GM10248 (cell line): ENCODE measurements at regions not wholly inside any gene's neighbourhood (a gene's known extent, or its start where the extent isn't known, plus 50 kb on each side); places are given as distances from the start of the nearest gene placed in this dataset.

Experiments
- CTCF ChIA-PET: fragments of 300-600 bp; sonication (Branson Sonifier 250); formaldehyde crosslinking; extraction: SDS; loops from one replicate; lab custom pipeline; 2021; ENCODE audit warnings: antibody characterized with exemption; lab: Yijun Ruan, JAX
- POLR2A ChIA-PET: fragments of 350-650 bp; sonication (Branson Sonifier 250); formaldehyde crosslinking; extraction: SDS; loops from one replicate; lab custom pipeline; 2020; ENCODE audit warnings: antibody characterized with exemption; lab: Yijun Ruan, JAX
- DNase-seq: peaks from one replicate; pipeline ENCODE4 v3.0.0; 2012; ENCODE audit errors: extremely low spot score
- TF ChIP-seq, protein P1 (sequence below): IDR thresholded peaks from 2 replicates; pipeline ENCODE4 v1.5.1; 2012; ENCODE audit warnings: mild to moderate bottlenecking, low read depth; ENCODE audit errors: extremely low read depth, missing control alignments, control extremely low read depth

DNA sequence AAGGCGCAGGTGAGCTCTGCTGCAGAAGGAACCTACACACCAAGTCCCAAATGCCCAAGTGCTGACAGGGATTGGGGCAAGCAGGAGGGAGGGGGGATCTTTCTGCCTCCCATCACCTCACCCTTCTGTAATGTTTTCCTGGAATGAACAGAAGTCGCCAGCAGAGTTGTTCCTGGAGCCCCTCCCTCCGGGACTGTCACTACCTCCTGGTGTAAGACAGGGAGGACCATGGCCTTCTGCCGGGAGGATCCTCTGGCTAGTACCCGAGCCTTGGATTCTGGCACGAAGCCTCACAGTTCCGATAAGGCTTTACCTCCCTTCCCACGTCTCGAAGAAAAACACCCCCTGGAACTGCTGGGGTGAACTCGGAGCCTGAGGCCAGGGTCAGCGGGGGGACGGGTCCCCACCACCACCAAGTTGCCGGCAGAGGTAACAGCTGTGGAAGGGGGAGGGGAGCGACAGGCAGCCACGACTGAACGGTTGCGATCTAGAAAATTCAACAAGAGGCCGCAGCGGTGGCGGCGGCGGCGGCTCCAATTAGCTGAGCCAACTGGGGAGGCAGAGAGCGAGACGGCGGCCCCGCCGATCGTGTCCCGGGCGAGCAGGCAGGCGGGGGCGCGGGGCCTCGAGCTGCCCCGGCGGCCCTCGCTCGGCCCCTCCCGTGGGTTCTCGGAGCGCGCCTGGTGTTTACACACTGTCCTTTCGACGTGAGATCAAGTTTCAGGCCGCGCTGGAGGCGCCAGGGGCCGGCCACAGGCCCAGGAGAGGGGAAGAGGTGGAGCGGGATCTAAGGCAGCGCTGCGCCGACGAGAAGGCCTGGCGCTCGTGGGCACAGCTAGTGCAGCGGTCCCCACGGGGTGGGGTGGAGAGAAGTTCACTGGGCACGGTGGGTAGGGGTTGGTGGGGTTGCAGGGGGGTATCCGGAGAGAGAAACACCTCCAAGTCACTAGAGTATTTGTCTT is 53.7 kb upstream of the BCOR start:
- ChIA-PET POLR2A (no interaction called here), CTCF (interaction anchor here (1.4 kb wide), 1 partner anchor 11 kb away, joined by 3 read pairs; no protein-coding TSS in a partner anchor)
- TF ChIP-seq, protein P1, sequence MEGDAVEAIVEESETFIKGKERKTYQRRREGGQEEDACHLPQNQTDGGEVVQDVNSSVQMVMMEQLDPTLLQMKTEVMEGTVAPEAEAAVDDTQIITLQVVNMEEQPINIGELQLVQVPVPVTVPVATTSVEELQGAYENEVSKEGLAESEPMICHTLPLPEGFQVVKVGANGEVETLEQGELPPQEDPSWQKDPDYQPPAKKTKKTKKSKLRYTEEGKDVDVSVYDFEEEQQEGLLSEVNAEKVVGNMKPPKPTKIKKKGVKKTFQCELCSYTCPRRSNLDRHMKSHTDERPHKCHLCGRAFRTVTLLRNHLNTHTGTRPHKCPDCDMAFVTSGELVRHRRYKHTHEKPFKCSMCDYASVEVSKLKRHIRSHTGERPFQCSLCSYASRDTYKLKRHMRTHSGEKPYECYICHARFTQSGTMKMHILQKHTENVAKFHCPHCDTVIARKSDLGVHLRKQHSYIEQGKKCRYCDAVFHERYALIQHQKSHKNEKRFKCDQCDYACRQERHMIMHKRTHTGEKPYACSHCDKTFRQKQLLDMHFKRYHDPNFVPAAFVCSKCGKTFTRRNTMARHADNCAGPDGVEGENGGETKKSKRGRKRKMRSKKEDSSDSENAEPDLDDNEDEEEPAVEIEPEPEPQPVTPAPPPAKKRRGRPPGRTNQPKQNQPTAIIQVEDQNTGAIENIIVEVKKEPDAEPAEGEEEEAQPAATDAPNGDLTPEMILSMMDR: no peak
- no peak for DNase-seq

DNA sequence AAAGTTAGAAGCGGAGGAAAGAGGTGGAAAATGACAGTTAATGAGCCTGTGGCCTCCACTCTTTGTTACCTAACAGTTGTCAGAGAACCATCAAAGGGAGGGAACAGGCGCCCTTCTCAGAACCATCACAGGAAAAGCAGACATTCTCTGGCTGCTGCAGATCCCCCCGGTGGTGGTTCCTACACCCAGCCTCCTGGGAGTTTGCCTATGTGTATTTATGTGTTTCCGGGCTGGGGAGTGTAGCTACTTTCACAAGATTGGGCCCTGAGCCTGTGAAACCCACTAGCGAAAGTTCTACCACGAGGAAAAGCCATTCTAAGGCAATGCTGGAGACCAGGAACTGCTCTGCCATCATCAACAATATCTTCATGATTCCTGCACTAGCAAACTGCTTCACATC is 52.7 kb upstream of the BCOR start:
- no peak for DNase-seq
- CTCF ChIA-PET: interaction anchor here (1.4 kb wide), 1 partner anchor 10 kb away, joined by 3 read pairs; no protein-coding TSS in a partner anchor
- TF ChIP-seq, protein P1: no peak
- POLR2A ChIA-PET: no interaction called here

DNA sequence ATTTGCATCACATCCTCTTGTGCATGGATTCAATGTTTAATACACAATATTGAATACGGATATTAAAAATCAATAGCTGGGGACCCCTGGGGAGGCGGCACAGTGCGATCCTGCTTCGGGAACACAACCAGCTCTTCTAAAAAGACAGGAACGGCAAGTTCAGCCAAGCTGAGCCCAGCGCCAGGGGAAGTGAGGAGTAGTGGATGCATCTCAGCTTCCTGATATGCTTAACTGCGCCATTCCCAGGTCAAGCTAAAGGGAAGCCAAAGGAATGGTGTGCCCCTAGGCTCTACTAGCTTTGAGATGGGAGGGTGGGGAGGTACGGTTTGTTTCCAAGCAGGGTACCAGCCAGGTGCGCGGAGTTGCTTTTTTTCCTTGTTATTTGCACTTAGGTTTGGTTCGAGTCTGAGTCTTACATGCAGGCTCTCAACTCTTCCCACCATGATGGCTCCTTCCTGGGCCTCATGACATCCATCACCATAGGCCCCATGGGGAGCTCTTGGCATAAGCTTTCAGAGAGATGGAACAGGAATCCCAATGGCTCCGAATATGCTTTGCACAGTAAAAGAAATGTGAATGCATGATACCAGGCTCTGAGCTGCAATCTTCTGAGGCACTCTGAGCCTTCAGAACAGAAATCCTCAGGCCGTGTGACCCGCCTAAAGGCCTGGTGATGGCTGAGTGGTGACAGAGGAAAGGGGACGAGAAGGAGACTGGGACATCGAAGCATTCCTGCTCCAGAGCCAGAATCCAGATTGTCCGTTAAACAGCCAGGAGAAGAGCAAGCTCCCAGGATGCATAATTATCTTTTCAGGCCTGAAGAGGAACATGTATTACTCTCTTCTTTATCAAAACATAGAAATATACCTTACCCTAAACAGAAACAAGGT is 51.8 kb upstream of the BCOR start:
- POLR2A ChIA-PET: interaction anchor here (0.6 kb wide), 1 partner anchor 20 kb away, joined by 4 read pairs; no protein-coding TSS in a partner anchor
- TF ChIP-seq, protein P1: no peak
- CTCF ChIA-PET: no interaction called here

DNA sequence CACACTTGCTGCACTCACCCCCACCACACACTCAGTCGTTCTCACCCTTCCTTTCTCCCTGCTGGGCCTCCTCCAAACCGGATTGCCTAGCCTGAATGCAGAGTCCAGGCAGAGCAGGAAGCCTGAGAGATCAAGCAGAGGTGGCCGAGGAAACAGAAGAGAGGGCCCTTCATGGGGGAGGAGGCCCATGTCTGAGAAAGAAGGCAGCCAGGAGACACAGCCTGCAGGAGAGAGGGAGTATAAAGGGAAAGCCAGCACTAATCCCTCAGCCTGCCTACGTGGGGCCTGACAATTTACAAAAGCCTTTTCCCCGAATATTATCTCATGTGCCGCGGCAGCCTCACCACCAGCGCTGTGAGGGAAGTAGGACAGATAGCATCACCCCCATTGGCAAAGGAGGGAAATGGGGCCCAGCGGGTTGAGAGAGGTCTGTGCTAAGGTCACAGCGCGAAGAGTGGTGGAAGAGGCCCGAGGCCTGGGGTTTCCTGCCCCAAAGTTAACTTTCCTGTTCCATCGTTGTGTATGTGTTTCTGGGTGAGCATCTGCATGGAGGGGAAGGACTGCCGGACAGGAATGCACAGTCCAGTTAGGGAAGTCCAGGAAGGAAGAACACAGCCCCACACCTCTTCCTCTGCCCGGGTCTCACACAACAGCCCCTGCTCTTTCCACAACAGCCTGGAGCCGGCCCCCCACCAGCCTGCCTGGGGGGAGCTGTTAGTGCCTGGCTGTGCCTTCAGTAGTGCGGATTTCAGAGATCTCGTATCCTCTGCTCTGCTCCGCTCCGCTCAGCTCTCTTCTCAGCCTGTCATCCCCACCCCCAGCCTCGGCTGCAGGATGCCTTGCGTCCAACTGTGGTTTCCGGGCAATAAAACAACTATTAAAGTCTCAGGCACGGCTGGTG is 50.9 kb upstream of the BCOR start:
- DNase-seq: no peak
- CTCF ChIA-PET: no interaction called here
- POLR2A ChIA-PET: no interaction called here
- TF ChIP-seq, protein P1: no peak

More for the DNA sequence above, 51.8 kb upstream of the BCOR start:
- DNase-seq: no peak

DNA sequence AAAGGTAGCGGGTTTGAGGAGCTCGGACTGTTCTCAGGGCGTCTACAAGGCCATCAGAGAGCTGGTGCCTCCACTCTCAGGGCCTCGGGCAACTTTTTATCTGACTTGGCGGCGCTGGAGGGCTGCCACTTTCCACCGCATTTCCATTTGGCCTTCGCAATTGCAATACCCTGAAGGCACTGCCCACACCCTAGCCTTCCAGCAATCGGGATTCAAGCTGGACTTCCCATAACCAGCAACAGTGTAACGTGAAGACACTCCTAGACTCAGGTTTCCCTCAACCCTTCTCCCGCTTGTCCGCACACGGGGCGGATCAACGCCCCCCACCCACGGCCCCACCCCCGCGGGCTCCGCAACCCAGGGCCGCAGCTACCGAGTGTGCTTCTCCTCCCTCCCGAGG is 50.2 kb upstream of the BCOR start:
- TF ChIP-seq, protein P1: no peak
- CTCF ChIA-PET: no interaction called here
- no peak for DNase-seq
- POLR2A ChIA-PET: no interaction called here
